Activated CD8-positive, alpha-beta memory T cell treated with anti-CD3 and anti-CD28 coated beads, Interleukin-2, amount 50 U/mL, for 48 hours (primary cell): ENCODE measurements at regions not wholly inside any gene's neighbourhood (a gene's known extent, or its start where the extent isn't known, plus 50 kb on each side); places are given as distances from the start of the nearest gene placed in this dataset.

ENCODE experiments used
- DNase-seq: peaks from one replicate; pipeline ENCODE4 v3.0.0-alpha.2; 2020

- DNase-seq, result no peak
These were observed 53.1 kb upstream of the TRIM67 start for GRCh38 chr1:231108516-231109302.

GRCh38 chr1:231107600-231108326 lies 54.1 kb upstream of the TRIM67 start:
- DNase-seq, result no peak

GRCh38 chr1:231107151-231107550 lies 54.7 kb upstream of the TRIM67 start:
- DNase-seq, result no peak

GRCh38 chr1:231106347-231106746 lies 55.5 kb upstream of the TRIM67 start:
- DNase-seq, result no peak

- no peak for DNase-seq
These were observed 56.9 kb upstream of the TRIM67 start for GRCh38 chr1:231104917-231105316.

GRCh38 chr1:231103961-231104360 lies 57.9 kb upstream of the TRIM67 start:
- no peak for DNase-seq

GRCh38 chr1:231099996-231100767 lies 60.1 kb upstream of the FAM89A start:
- no peak for DNase-seq

GRCh38 chr1:231099311-231099710 lies 59.3 kb upstream of the FAM89A start:
- no peak for DNase-seq

- DNase-seq, result no peak
These were observed 55.5 kb upstream of the FAM89A start for GRCh38 chr1:231095595-231095994.

GRCh38 chr1:231094421-231094820 lies 54.4 kb upstream of the FAM89A start:
- no peak for DNase-seq

GRCh38 chr1:231093156-231093922 lies 53.3 kb upstream of the FAM89A start:
- DNase-seq, result no peak

GRCh38 chr1:231092380-231092779 lies 52.3 kb upstream of the FAM89A start:
- no peak for DNase-seq

GRCh38 chr1:231091831-231092301 lies 51.8 kb upstream of the FAM89A start:
- DNase-seq, result peak; percentile 73

- no peak for DNase-seq
These were observed 51.4 kb upstream of the FAM89A start for GRCh38 chr1:231091415-231091814.
